HG03196 (cell line): ENCODE measurements at regions not wholly inside any gene's neighbourhood (a gene's known extent, or its start where the extent isn't known, plus 50 kb on each side); places are given as distances from the start of the nearest gene placed in this dataset.
"Not testable (repeated sequence)": the region's sequence is repeated elsewhere in the genome, so short reads cannot be mapped to it uniquely, and the experiment has no call there.

Source experiments
- ATAC-seq: cut with Tn5 transposase; IDR thresholded peaks from one replicate; pipeline ENCODE4 v1.9.1; 2021; ENCODE audit not compliant: unreplicated experiment

- ATAC-seq = no peak
Observed at GRCh38 chr3:29176501-29176900, 104.4 kb upstream of the RBMS3 start.

- no peak for ATAC-seq
Observed at GRCh38 chr3:29178809-29179793, 101.8 kb upstream of the RBMS3 start.

- no peak for ATAC-seq
Observed at GRCh38 chr3:29181149-29181780, 99.6 kb upstream of the RBMS3 start.

- no peak for ATAC-seq
Observed at GRCh38 chr3:29181872-29182271, 99.0 kb upstream of the RBMS3 start.

- ATAC-seq = not testable (repeated sequence)
Observed at GRCh38 chr3:29182828-29183227, 98.0 kb upstream of the RBMS3 start.

GRCh38 chr3:29183346-29184087 is 97.4 kb upstream of the RBMS3 start:
- no peak for ATAC-seq

- no peak for ATAC-seq
Observed at GRCh38 chr3:29185706-29186105, 95.2 kb upstream of the RBMS3 start.

GRCh38 chr3:29186131-29186599 is 94.7 kb upstream of the RBMS3 start:
- no peak for ATAC-seq

- no peak for ATAC-seq
Observed at GRCh38 chr3:29186982-29187725, 93.7 kb upstream of the RBMS3 start.

- no peak for ATAC-seq
Observed at GRCh38 chr3:29189328-29189727, 91.5 kb upstream of the RBMS3 start.

GRCh38 chr3:29194139-29194538 is 86.7 kb upstream of the RBMS3 start:
- no peak for ATAC-seq

- no peak for ATAC-seq
Observed at GRCh38 chr3:29195056-29195455, 85.8 kb upstream of the RBMS3 start.

- no peak for ATAC-seq
Observed at GRCh38 chr3:29201604-29202003, 79.3 kb upstream of the RBMS3 start.

- ATAC-seq = no peak
Observed at GRCh38 chr3:29202378-29202777, 78.5 kb upstream of the RBMS3 start.

- ATAC-seq = no peak
Observed at GRCh38 chr3:29203851-29204250, 77.0 kb upstream of the RBMS3 start.

GRCh38 chr3:29207427-29207826 is 73.4 kb upstream of the RBMS3 start:
- no peak for ATAC-seq

- no peak for ATAC-seq
Observed at GRCh38 chr3:29212789-29213433, 68.0 kb upstream of the RBMS3 start.

GRCh38 chr3:29214009-29214658 is 66.7 kb upstream of the RBMS3 start:
- ATAC-seq = no peak

- ATAC-seq = no peak
Observed at GRCh38 chr3:29215948-29216347, 64.9 kb upstream of the RBMS3 start.

GRCh38 chr3:29226706-29227105 is 54.2 kb upstream of the RBMS3 start:
- ATAC-seq = no peak
